DMS53 treated with DMSO at 0.1 percent for 48 hours (cell line): ENCODE measurements at regions not wholly inside any gene's neighbourhood (a gene's known extent, or its start where the extent isn't known, plus 50 kb on each side); places are given as distances from the start of the nearest gene placed in this dataset.
A peak's percentile ranks its signal among the peaks of the same experiment; 100 is the strongest.

Source experiments
- DNase-seq: peaks from one replicate; lab custom pipeline; 2025; ENCODE audit not compliant: unreplicated experiment; lab: John Stamatoyannopoulos, UW

DNA sequence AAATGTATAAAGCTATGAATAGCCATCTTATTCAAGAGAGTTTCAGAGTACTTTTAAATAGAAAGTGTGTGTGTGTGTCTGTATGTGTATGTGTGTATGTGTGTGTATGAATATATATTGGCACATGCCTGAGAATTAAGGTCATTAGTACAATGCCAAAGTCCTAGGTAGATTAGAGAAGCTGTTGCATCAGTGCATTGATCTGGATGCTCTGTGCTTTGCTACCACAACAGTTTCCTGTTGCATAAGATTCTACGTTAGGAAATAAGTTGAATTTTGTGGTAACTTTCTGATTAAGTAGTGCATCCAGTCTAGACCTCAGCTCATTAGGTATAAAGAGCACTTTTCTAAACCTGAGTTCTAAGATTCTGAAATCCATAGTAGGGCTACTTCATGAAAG, 1102.8 kb upstream of the KLHL29 start:
- no peak for DNase-seq

DNA sequence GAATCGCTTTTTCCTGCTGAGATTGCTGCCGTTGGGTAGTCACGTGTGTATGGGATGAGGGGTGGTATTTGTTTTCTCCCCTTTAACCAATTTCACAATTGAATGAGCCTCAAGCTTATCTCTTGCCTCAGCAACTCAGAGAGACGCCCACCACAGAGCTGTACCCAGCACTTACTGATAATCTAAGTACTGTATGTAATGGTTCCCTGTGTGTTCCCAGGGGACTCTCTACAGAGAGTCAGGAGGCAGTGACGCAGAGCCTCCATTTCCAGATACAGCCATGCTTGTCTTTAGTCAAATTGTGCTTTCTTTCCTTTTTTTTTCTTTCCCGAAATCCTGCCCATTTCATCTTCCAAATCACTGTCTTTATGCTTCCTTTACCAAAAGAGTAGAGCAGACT, 1102.1 kb upstream of the KLHL29 start:
- DNase-seq: no peak

DNA sequence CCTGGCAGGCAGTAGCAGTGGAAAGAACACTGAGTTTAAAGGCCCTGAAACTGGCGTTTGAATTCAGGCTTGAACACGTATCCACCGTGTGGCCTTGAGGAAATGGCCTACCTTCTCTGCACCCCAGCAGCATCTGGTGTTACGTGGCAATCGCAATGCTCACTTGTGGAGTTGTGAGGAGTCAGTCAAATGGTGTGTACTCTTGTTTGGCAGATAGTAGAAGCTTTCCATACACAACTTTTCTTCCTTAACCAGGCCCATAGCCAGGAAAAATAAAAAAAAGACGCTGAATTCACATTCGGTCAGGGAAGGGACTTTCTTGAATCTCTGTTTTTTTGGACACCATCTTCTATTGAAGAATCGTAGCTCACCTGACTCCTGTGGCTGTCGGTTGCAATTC, 1101.5 kb upstream of the KLHL29 start:
- DNase-seq: no peak

DNA sequence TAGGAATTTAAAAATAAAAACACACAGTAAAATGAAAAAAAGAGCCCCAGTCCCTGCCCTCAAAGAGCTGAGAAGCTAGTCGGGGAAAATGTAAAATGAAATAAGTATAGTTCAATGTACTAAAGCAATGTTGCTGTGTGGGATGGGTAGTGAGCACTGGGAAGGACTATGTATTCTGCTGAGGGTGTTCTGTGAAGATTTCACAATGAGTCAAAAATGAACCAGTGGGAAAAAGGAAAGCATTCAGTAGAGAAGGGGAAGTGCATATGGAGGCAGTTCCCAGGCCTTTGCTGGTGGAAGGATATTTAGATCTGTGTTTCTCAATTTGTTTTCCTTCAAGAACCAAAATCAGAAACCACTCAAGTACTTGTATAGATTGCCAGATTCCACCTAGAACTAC, 1094.7 kb upstream of the KLHL29 start:
- DNase-seq: no peak

DNA sequence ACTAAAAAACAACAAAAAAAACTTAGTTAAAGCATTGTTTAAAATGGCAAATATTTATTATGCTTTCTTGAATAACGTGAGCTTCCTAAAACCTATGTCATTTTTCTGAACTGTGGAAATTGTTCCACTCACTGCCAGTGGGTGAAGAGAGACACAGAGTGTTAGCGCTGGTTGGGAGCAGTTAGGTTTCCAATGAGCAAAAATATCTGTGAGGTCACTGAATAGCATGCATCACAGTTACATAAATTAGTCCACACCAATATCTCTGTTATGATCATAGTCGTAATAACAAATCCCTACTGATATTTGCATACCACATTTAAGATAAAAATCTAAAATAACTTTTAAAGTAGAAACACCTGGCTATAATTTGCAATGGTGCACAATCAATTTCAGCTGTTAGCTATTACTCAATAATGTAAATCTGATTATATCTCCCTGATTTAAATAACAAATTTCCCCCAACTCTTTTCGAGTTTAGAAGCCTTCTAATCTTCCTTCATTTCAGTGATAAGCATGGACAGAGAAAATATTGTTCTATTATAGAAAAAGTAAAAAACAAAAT, 1094.0 kb upstream of the KLHL29 start:
- DNase-seq: no peak

DNA sequence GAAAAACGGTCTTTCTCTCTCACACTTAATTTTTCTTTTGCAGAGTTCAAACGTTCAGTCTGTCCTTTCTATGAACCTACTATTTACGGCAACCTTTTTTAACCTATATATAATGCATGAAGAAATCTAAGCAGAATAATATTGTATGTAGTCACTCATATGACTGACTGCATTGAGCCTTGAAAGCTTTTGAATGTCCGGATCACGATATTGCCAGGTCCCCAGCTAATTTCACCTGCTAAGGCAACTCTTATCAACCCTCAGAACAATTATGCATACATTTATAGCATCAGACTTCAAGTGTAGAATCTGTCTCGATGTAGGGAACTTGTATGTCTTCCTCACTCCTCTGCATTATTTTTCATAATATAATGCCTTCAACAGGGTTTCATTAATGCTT, 1083.8 kb upstream of the KLHL29 start:
- no peak for DNase-seq

DNA sequence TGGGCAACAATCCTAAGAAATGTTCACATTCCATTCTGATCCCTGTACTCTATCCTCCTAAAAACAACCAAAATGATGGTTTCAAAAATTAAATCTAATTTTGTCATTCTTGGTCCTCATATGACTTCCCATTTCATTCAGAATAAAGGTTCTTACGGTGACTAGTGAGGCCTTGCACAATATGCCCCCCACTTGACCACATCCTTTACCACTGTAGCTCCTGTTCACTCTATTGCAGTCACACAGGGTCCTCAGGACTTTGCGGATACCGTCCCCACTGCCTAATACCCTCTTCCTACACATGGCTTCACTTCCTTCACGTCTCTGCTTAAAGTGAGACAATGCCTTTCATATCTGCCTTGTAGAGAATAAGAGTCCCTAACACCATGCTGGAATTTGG, 1058.7 kb upstream of the KLHL29 start:
- no peak for DNase-seq

DNA sequence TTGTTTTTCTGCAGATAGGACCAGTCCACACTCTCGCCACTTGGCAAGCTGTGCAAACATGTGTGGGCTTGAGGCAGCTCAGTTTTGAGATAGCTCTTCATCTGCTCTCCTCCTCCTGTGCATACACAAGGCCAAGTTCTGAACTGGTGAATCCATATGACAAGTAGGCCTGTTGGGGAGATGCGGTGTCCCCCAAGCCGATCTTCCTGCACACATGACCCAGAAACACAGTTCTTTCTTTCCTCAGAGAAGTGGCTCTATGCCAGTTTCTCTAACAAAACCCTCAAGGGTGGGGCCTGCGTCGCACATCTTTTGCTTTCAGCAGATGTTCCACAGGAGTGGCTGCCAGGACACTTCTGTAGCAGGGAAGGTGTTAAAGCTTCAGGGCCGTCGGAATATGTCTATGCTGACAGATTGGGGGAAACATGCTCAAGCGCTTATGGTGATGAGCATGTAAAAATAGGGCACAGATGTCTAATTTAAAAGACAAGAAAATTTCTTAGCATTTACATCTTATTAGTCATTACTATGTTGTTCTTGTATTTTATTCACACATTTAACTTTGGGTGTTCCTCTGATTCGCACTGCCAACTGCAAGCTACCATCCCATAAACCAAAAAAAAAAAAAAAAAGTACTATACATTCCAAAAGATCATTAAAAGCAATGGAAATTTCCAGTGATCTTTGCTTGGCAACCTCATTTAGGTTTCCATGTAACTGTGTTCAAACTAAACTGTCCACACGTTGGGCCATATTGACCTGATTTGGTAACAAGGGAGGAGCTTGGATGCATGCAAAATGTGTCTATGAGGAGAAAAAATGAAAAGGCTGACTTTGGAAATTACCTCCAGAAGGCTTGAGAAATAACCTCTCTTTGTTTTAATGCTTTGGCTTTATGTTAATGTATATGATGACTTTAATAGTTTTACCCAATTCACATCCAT, 1055.5 kb upstream of the KLHL29 start:
- DNase-seq: peak; percentile 44

DNA sequence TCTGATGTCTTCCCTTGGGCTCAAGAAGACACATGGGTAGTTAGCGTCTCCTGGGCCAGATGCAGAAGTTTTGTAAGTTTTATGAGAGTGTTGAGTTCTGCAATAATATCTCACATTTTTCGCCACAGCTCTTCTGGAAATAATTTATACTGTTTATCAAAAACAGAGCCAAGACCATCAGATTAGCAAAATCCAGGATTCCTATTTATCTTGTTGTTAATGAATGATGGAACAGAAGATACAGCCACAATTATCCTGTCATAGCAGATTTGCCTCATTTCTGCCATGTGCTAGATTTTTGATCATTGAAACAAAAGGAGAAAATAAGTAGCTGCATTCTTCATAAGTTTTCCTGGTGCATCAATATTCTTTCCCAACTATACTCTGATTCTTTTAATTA, 1048.6 kb upstream of the KLHL29 start:
- DNase-seq: no peak

DNA sequence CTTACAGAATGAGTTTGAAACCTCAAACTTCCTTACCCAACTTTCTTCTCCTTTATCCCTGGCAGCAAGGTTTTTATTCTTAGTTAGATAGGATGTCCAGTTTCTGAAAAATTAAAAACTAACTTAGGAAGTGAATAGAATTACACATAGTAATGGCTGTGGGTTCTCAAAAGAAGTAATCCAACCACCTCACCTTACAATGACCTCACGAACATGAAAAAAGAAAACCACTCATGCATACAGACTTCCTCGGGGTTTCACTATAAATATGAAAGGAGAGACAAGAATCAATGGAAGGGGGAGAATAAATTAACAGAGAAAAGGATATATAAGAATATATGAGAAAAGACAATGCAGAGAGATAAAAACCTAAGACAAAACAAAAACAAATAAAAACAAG, 1044.3 kb upstream of the KLHL29 start:
- DNase-seq: no peak

DNA sequence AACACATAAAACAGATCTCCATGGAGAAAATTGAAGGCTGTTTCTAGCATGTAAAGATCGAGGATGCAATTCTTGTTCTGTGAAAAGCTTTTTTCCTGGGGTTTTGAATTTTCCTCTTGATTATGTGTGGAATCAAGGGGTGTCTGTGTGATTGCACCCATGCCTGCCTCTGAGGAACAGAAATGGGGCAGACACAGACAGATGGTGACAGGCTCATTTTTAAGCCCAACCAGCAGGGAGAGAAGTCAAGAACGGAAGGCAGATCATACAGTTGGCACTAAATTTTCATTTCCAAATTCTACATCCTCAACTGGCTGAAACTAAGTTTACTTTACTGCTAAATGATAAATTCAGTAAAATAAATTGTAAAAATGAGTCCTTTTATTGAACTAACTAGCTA, 1037.7 kb upstream of the KLHL29 start:
- no peak for DNase-seq

DNA sequence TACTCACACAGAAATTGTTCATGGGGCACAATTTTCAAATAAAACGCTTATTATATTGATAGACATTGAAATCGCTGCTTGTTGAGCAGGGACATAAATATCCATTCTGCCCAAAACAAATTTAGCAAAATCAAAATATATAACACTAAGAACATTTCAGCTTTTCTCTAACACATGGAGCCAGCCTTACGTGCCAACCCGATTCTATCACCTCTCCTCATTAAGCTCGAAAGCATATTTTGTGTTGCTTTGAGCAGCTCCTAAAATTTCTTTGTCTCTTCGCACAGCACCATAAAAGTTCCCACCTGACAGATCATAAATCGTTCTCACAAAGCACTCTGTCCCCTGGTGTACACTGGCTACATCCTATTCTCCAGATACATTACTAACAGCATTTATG, 1034.4 kb upstream of the KLHL29 start:
- DNase-seq: no peak

DNA sequence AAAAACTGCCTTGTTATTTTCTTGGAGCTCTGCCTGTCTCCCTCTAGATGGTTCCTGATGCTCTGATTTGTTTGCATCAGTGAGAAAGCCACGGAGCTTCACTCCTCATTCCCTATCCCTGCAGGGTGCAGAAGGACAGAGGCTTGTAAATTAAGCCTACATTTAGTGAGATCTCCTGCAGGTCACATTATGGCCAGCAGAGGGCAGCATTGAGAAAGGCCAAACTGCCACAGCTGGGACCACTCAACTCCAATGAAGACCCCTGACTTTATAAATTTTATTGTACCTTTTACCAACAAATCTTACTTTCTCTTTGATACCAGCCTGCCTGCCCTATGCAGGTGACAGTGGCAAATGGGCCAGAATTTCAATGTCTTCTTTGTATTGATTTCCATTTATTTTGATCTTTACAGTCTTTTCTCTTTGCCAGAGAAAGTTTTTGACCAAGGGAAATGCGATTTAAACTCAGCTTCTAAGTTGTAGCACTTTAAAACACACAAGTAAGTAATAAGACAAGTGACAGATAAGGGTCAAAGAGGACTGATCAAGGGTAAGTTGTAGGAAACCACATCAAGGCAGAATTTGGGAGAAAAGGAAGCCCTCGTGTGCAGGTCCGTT, 1029.1 kb upstream of the KLHL29 start:
- DNase-seq: peak; percentile 7

DNA sequence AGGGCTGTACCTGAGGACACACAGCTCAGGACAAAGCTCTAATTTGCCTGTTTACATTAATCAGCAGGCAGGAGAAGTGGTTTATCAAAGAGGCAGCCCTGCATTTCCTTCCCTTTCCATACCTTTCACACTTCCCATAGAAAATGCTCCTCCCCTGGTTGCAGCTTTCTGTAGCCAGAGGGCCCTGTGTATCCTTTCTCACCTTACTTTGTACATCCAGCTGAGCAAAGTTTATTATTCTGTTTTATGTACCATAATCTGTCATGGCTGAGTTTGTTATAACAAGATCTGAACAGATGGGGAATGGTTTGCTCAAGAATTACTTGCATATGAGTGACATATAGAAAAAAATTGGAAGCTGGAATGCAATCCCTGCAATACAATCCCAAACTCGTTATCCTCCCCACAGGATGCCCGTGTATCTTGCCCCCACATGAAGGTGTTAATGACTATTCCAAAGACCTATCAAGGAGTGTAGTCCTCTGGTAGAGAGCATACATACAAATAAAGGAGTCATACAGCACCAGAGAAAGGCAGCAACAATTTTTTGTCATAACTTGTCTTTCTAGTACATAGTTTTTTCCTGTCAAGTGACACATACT, 1025.8 kb upstream of the KLHL29 start:
- no peak for DNase-seq

DNA sequence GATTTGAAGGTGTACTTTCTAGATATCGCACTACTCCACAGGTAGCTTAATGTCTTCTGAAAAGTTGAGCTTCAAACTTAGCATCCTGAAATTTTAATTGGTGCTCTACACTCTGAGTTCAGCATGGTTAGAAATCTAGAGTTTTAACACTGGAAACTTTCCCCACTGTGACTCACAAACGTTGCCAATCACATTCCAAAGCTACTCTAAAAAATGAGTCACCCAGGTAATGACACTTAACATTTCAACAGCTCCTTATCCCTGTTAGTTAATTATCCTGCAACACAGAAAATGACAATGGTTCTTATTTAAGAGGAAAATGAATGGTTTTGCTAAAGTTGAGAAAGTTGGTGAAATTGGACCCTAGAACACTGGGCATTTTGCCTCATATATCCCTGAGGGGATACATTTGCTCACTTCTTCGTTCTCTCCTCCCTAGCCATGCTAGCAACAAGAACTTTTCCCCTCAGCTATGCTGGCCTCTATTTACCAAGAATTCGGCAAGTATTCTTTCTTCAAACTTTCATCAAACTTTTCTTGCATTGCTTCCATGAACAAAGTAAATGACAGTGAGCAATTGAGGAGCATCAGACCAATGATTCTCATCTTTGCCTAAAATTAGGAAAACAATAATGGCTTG, 1024.1 kb upstream of the KLHL29 start:
- DNase-seq: peak; percentile 16

DNA sequence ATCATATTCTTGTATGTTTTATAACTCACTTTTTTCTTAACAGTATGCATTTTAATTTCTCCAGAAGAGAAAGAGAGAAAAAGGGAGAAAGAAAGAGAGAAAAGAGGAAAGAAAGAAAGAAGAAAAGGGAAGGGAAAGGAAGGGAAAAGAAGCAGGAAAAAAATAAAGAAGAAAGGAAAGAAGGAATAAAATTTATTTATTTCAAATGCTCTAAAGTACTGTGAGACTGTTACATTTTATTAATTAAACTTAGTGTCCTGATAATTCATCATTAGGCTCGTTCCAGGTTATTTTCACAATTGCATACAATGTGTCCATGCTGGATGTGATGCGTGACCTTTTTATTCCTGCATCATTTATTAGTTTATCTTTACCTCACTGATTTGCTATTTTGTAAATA, 1023.4 kb upstream of the KLHL29 start:
- DNase-seq: no peak

DNA sequence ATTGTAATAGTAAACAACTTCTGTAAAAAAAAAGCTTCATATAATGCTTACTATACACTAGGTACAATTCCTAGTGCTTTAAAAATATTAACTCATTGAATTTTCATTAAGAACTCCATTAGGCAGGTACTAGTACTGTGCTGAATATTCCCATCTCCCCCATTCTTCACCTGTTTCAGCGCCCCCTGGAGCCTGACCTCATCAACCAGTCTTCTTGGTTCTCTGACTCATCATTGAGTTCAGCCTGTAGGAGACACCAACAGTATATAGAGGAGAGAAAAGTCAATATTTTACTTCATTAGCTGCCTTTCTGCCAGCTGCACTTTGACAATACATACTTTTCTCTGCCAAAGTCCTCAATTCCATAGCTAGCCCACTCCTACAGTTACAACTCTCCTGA, 1009.9 kb upstream of the KLHL29 start:
- peak; percentile 42 for DNase-seq

DNA sequence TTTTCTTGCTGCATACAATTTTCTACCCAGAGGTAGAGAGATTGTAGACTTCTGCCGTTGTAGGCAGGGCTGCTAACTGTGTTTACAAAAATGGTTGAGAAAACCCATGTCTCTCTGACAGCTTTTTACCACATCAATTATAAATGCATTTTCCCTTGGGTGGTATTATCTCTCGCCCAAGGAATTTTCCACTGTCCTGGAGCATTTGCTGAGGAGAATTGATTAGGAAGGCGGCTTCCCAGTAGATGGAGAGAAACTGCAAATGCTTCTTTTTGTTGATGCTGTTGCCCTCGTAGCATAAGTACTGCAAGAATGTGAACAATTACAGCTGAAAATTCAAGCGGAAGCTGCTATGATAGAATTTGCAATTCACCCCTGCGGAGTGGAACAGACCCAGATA, 1007.7 kb upstream of the KLHL29 start:
- DNase-seq: no peak

DNA sequence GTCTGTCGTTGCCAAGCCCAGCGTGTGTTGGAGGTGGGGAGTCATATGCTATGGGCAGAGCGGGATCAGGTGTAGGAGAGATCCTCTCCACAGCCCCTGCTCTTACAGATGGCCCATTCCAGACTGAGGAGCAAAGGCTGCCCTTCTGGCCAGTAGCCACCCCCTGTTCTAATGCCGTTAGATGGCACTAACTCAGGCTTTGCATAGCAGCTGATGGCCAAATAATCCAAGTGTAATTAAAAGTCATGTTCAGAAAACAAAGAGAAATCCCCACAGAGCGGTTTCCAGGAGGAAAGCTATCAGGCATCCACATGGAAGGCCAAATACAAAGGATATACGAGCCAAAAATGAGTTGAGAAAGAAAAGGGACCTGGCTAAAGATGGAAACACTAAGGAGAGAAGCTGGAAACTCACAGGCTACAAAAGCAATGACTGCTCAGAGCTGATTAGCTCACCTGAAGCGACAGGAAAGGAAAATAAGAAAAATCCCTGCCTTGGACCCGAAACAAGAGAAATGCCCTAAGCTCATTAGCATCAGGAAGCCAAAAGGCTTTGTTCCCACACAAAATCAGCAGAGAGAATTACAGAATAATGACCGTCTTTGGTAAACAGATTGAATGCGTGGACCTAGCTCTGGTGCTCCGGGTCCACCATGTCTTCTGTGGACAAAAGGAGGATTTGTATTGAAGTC, 1002.4 kb upstream of the KLHL29 start:
- no peak for DNase-seq

DNA sequence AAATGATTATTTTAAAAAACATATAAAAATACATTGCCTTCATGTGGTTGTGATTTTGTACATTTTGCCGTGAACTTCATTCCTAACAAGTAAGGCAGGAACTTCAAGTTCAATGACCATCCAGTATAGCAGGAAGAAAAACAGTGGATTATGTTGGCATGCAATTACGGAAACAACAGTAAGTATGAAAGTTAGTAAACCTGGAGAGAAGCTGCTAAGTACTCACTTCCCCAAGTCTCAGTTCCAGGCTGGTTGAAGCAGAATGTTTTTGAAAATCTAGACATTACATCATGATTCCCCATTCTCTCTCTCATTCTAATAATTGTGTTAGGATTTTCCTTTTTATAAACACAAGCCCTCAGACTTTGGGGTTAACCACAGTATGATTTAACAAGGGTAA, 987.1 kb upstream of the KLHL29 start:
- no peak for DNase-seq

DNA sequence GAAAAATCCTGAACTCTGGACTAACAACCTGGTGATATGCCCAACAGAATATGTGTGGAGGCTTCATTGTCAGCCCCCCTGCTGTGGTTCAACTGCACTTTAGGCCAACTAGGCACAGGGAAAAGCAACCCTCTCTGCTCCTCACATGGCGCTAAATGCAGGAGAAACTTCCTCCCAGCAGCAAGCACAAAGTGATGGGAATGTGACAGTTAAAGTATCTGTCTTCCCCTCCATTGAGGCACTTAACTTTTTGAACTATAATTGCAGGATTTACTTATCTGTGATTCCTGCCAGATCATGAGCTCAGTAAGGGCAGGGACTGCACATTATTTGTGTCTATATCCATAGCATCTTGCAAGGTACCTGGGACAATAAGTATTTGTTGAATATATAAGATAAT, 981.2 kb upstream of the KLHL29 start:
- no peak for DNase-seq
